GM18909 (cell line): ENCODE measurements at regions not wholly inside any gene's neighbourhood (a gene's known extent, or its start where the extent isn't known, plus 50 kb on each side); places are given as distances from the start of the nearest gene placed in this dataset.

ENCODE experiments used
- ATAC-seq: cut with Tn5 transposase; IDR thresholded peaks from one replicate; pipeline ENCODE4 v1.9.1; 2021; ENCODE audit warnings: mild to moderate bottlenecking; ENCODE audit not compliant: unreplicated experiment, poor library complexity

DNA sequence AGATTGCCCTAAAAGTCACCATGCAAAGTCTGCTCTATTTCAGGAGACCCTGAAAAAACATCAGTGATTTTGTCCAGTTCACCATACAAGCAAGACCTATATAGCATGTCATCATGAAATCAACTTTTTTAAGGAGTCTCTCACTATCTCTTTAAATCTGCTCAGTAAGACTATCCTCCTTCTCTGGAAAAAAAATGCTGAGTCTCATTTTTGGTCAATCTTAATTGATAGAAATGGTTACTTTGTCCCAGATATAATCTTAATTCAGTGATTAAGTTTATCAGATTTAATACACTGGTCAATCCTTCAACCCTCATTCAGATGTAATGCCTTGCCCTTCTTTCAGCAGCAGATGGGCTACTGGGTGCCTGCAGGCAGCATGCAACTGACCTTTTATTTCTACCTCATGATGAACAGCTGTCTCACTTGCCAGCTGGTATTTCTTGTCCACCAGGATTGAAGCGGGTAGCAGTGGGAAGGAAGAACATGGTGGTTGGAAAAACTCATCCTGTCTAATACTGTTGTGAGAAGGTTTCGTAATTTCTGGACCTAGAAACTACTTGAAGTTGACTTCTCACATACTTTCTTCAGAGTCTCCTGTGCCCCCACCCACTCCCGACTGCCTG is 375.3 kb downstream of the DNAH5 start:
- ATAC-seq: no peak

DNA sequence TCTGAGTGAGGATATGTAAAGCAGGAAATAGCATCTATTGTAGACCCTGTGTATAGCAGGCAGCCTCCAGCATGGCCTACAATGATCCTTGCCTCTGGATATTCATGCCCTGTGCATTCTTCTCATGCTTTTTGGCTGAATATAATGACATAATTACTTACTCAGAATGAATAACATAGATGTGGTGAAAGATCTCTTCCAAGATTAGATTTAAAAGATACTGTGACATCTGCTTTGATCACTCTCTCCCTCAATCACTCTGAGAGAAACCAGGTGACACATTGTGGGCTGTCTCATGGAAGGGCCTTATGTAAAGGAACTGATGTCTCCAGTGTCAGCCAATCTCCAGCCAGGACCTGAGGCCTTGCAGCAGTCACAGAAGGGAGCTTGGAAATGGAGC is 376.7 kb downstream of the DNAH5 start:
- ATAC-seq: no peak

DNA sequence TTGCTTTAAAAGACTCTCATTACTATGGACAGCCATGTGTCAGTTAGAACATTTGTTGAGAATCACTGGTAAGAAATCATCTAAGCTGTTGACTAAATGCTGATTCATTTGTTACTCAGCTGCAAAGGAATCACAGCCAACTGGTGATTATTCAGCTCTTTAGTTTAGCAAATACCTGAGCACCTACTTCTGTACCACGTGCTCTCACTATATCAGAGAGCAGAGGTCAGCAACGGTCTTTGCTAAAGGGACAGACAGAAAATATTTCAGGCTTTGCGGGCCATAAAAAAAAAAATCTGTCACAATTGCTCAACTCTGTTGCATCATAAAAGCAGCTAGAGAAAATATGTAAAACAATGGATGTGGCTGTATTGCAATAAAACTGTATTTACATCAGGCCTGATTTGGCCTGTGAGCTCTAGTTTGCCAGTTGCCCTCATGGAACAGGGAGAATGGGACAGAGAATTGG is 377.6 kb downstream of the DNAH5 start:
- ATAC-seq: no peak

DNA sequence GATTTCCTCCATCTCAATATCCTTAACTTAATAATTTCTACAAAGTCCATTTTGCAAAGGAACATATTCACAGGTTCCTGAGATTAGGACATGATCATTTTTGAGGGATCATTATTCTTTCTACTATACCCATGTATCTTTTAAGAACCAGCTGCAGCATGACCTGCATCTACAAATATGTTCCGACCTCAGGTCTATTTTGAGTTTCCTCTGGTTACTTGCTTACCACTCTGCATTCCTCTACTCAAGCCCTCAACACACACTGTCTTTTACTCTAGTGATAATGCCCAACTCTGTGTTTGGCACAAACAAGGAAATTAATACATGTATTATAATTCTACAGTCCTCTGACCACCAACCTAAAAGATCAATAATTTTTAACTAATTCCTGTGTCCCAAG is 386.1 kb downstream of the DNAH5 start:
- no peak for ATAC-seq

DNA sequence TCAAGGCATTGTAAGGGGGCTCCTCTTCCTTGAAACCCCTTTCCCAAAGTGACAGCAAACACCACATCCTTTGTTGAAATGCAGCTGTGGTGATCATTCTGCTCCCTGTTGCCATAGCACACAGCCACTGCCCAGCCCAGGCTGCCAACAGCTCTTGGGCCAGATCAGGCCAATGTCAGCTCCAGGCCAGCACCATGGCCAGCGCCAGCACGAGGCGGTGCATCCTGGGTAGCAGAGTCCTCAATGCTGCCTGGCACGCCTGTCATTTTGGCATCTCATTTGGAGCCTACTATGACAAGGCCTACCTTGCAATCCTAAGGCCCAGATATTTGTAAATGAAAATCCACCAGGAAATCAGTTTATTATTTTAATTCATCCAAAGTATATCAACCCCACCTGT is 390.6 kb downstream of the DNAH5 start:
- no peak for ATAC-seq

DNA sequence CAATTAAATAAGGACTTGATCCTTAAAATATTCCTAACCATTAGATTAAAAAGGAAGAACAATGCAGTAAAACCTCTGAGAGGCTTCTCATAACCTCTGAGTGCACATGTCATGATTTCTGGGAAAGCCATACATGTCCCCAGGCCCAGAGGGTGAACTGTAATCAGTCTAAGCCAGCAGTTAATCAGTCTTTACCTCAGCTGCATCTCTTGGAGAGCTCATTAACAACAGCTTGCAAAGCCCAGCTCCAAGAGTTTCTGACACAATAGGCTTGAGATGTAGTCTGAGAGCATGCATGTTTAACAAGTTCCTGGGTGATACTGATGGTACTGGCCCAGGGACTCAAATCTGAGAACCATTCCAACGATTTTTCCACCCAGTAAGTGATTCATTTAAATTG is 392.1 kb downstream of the DNAH5 start:
- no peak for ATAC-seq

DNA sequence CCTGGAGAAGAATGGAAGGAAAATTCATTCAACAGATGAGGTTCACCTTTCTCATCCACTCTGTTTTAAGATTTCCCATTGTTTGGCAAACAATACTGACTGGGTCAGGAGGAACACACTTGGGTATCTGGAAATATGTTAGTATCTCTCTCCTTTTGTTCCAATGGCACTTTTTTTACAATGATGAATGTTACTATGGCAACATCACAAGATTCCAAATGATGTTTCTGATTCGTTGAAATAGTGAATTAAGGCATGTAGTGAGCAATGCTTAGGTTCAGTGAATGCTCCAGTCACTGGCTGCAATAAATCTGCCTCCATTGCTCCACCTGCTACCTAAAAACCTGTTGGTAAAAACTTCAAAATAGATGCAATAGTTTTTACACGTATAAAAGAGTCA is 392.8 kb downstream of the DNAH5 start:
- no peak for ATAC-seq

DNA sequence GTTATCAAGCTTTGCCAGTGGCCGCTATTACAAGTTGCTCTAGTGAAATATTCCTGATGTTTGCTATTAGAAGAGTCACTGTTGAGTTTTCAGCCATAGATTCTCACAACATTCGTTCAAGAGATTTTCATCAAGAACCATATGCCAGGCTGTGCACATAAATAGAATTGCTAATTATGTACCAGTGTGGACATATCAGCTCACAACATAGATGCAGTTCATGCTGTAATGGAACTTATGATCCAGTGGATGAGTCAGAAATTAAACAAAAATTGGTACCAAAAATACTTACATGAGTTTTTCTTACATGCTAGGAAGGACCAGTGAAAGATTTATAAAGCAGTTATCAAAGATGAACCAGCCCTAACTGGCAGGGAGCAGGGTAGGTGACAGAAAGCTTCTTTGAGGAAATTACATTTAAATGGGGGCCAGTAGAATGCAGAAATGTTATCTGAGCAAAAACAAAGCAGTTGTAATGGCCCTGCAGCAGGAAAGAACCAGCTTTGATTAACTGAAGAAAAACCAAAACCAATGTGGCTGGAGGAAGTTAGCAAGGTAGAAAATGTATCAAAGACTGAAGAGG is 404.2 kb downstream of the DNAH5 start:
- no peak for ATAC-seq

DNA sequence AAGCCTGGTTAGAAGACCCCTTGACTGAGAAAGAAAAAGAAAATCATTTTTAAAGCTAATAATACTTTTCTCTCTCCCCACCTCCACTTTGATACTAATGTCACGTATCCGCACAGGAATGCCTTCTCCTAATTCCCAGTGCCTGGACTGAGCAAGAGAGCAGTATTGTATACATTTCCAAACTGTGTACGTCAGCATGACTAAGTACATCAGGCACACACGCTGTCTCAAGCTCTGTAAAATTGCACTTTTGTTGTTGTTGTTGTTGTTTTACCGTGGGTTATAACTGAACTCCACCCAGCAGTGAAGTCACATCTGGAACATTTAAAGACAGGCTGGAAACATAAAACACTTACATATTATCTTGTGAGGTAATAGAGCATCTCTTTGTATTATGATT is 407.6 kb downstream of the DNAH5 start:
- no peak for ATAC-seq

DNA sequence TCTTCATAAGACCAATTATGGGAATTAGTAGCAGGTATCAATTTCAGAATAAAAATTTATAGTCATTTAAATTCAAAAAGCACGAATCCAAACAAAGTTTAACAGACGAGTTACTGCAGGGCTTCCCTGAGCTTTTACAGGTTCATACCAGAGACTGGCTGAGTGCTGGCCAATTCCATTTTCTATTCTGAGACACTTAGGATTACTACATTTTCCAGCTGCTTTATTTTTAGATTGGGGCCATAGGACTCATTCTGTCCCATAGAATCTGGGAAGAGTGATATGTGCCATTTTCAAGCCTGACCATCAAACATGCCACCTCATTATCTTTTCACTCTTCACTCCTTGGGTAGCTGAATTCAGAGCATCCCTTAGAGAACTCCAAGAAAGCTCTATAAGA is 410.7 kb downstream of the DNAH5 start:
- ATAC-seq: no peak

DNA sequence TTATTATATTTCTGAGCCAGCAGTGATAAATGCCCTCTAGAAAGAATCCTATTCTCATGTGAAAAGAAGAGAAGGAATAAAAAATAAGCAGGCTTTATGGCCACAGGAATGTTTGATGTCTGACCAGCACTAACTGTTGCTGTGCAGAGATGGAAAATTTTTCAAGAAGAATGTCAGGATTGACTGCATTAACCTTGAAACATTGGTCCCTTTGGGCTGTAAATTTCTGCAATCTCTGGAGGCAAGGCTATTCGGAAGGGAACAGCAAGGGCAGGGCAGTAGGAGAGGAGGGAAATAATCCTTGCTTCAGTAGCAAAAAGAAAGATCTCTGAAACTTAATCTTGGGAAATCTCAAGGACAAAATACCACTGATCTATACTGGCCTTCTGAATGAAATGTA is 415.2 kb downstream of the DNAH5 start:
- ATAC-seq: no peak

DNA sequence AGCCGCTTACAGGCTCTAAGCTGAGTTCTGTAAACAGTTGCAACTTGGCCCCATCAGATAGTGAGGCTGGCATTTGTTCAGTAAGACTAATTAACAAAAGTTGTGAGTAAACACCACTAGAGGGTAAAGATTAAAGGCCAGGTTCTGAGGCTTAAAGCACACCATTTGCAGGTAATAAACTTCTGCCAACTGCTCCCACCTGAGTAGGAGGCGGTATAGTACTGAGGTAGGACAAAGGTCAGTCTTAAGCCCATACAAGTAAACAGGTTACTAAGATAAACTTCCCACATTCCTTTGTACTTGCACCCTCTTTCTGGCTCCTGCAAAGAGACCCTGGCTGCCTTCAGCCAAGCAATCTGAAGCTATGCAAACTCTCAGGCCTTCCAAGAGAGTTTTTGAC is 419.6 kb downstream of the DNAH5 start:
- no peak for ATAC-seq

DNA sequence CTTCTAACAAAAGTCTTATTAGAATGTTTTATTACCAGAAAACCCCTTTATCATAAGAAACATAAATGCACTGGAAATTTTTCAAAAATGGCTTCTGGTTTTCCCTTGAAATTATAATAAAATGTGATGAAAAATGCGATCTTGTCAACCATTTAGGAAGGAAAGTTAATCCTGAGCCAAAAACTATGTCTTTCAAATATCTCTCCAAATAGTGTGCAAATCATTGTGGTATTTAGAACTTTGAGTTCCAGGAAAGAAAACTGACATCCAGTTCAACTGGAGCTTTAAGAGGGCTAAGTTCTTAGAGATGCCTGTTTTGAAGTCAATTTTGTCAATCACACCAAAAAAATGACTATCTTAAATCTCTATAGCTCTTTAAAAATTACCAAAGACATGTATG is 425.4 kb downstream of the DNAH5 start:
- ATAC-seq: no peak

DNA sequence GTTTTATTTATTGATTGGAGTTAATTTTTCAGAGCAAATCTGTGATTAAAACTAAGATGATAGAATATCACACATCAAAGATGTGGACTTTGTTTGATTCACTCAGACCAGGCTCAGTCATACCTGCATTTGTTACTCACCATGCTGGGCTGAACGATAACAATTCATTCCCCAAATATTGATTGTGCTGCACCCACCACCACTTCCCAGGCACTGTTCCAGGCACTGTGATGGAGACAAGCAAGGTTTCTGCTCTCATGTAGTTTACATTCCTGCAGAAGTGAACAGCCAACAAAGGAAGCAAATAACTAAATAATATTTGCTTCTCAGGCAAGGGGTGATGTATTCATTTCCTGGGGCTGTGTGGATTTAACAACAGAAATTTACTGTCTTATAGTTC is 428.3 kb downstream of the DNAH5 start:
- ATAC-seq: no peak

DNA sequence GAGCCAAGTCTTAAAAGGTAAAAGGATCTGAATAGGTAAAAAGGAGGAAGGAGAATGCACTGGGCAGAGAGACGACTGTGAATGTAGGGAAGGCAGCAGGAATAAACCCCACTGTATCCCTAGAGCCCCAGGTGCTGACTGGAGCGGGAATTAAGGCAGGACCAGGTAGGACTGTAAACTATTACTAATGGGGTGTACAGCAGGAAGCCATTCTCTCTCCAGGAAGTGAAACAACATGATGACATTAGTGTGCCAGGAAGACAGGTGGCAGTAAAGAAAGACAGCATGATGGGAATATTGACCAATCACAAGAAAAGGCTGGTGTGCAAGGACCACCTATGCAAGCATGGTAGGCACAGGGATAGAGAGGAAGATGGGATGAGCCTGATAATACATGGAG is 433.0 kb downstream of the DNAH5 start:
- ATAC-seq: no peak

DNA sequence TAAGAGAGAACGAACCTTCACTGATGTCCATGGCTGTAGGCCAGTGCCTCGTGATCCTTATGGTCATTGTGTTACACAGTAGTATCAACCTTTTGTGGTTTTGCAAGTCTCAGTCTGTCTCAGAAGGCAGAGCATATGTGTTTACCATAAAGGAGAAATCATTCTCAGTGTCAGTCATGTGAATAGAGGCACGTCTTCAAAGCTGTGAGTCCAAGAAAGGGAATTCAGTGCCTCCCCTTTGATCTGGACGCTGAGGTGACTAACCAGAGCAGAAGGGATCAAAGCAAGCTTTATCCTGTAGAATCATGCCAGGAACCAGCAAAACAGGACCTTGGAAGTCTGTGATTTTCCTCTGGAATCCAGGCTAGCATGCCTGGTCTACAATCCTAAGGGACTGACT is 433.9 kb downstream of the DNAH5 start:
- no peak for ATAC-seq

DNA sequence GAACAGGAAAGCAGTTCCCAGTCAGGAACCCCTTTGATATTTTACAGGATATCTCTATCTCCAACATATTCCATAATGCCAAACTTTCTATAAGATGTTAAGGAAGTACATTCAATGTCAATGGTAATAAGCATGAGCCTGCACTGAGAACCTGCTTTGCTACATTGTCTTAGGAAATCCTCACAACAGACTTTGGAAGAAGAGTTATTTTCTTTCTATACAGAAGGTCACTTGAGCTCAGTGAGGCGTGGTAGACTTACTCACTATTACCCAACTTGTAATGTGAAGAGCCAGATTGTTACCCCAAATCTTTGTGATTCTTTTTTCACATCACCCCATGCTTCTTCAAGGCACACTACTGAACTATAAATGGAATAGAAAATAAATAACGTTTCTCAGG is 435.9 kb downstream of the DNAH5 start:
- no peak for ATAC-seq

DNA sequence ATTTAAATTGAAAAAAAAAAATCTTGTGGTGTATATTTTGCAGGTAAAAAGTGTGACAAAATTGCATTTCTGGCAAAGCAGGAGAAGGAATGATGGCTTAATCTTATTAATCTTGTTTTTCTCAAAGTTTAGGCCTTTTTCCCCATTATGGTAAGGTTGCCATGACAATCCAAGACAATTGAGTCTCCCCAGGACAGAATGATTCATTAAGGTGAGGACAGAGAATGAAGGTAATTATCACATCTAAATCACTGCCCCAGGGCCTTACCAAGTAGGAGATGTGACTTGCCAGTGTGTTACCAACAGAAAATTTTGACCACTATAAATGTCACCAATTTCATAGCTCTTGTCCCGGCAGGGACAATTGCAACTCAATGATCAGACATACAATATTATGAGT is 439.2 kb downstream of the DNAH5 start:
- ATAC-seq: no peak

DNA sequence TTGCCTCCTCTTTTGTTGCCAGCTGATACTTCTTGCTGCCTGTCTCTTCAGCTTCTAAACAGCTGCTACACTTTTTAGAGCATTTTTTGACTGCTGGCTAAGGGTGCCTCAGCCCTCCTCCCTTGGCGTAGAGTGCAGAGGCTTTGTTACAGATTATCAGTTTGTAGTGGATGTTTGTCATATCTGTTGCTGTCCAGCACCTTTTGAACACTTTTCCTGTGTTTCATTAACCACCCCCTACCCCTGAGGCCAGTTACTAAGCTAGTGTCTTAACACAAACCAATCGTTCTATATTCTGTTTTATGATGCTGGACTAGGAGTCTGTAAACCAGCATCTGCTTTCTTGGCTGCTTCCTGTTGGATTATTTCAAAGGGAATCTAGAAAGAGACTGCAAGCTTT is 441.5 kb downstream of the DNAH5 start:
- no peak for ATAC-seq

DNA sequence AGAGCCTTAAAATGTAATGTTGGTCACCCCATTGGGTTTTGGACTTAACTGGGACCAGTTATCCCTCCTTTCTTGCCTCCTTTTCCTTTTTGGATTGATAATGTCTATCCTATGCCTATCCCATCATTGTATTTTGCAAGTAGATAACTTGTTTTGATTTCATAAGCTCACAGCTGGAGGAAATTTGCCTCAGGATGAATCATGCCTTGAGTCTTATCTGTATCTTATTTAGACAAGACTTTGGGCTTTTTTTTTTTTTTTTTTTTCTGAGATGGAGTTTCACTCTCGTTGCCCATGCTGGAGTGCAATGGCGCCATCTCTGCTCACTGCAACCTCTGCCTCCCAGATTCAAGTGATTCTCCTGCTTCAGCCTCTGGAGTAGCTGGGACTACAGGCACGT is 443.3 kb downstream of the DNAH5 start:
- ATAC-seq: no peak

DNA sequence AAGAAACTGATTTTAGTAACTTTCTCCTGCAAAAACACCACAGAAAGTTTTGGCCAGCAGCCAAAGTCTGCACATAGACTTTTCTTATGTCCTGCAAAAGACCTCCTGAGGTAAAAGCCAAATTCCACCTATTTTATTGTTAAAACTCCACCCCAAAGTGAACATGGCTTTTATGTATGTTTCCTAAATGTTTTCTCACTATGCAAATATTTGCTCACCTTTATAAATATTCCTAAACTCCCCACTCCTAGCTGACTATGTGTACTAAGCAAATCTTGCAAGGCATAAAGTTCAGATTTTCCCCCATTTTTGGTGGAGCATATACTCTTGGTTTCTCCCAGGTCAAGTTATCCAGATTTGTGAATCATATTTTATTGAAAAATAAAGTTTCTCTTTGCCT is 446.2 kb downstream of the DNAH5 start:
- ATAC-seq: no peak

DNA sequence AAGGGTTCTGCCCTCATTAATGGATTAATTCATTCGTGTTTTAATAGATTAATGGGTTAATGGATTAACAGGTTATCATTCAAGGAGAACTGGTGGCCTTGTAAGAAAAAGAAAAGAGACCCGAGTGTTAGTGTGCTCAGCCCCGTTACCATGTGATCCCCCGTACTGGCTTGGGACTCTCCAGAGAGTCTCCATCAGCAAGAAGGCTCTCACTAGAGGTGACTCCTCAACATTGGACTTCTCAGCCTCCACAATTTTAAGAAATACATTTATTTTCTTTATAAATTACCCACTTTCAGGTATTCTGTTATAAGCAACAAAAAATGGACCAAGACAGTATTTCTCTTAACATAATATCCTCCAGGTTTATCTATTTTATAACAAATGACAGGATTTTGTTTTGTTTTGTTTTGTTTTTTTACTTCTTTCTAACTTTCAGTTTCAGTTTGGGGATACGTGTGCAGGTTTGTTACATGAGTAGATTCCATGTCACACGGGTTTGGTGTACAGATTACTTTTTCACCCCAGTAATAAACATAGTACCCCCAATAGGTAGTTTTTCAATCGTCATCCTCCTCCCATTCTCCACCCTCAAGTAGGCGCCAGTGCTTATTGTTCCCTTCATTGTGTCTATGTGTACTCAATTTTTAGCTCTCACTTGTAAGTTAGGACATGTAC is 456.1 kb downstream of the DNAH5 start:
- no peak for ATAC-seq
